ENCODE measurements at regions not wholly inside any gene's neighbourhood (a gene's known extent, or its start where the extent isn't known, plus 50 kb on each side); places are given as distances from the start of the nearest gene placed in this dataset.

DNA sequence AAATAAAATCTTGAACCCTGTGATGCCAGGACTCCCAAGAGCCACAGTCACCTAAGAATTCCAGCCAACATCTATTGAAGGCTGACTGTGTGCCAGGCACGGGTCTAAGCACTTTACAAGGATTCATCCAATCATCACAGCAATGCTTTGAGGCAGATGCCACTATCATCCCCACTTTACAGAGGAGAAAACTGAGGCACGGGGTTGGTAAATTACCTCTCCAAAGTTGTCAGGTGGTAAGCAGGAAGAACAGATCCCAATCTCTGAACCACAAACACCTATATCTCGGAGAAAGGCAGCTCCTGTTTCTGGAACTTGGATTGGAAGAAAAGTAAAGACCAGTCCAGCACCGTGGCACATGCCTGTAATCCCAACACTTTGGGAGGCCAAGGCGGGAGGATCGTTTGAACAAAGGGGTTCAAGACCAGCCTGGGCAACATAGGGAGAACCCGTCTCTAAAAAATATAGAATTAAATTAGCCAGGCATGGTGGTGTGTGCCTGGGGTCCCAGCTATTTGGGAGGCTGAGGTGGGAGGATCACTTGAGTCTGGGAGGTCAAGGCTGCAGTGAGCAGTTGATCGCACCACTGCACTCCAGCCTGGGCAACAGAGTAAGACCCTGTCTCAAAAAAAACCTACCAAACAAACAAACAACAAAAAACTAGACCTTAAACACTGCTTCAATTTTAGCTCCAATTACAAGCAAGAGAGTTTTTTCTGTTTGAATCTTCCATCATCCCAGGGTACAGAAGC lies 60.7 kb upstream of the SIAH1 start:
- no peaks in the 10 kb centered on the region for H3K36me3 Mint-ChIP-seq (ENCODE audit: low read depth)
- H3K27me3 Mint-ChIP-seq (ENCODE audit: low read depth, poor library complexity): peaks cover 6% of the 10 kb centered on the region
- no peaks in the 10 kb centered on the region for H3K9me3 Mint-ChIP-seq
- peaks cover 25% of the 10 kb centered on the region for H3K4me1 Mint-ChIP-seq
- TF ChIP-seq, protein P1, sequence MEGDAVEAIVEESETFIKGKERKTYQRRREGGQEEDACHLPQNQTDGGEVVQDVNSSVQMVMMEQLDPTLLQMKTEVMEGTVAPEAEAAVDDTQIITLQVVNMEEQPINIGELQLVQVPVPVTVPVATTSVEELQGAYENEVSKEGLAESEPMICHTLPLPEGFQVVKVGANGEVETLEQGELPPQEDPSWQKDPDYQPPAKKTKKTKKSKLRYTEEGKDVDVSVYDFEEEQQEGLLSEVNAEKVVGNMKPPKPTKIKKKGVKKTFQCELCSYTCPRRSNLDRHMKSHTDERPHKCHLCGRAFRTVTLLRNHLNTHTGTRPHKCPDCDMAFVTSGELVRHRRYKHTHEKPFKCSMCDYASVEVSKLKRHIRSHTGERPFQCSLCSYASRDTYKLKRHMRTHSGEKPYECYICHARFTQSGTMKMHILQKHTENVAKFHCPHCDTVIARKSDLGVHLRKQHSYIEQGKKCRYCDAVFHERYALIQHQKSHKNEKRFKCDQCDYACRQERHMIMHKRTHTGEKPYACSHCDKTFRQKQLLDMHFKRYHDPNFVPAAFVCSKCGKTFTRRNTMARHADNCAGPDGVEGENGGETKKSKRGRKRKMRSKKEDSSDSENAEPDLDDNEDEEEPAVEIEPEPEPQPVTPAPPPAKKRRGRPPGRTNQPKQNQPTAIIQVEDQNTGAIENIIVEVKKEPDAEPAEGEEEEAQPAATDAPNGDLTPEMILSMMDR (IDR thresholded peaks at IDR 0.05): no peak
- no peak for DNase-seq
- H3K27ac Mint-ChIP-seq: peak overlapping the region; percentile 25
- no peak overlapping the region for H3K4me3 Mint-ChIP-seq

DNA sequence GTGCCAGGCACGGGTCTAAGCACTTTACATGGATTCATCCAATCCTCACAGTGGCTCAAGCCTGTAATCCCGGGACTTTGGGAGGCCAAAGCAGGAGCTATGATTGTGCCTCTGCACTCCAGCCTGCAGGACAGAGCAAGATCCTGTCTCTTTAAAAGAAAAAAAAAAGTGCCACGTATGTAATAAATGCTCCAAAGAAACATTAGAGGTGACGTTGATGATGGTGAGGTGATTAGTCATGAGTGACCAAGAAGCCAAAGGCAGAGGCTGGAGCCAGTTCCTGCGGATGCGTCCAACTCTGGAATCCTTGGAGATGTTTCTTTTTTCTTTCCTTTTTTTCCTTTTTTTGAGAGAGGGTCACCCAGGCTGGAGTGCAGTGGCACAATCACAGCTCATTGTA lies 59.4 kb upstream of the SIAH1 start:
- H3K4me3 Mint-ChIP-seq: no peak overlapping the region
- H3K27me3 Mint-ChIP-seq (ENCODE audit: low read depth, poor library complexity): peaks cover 6% of the 10 kb centered on the region

DNA sequence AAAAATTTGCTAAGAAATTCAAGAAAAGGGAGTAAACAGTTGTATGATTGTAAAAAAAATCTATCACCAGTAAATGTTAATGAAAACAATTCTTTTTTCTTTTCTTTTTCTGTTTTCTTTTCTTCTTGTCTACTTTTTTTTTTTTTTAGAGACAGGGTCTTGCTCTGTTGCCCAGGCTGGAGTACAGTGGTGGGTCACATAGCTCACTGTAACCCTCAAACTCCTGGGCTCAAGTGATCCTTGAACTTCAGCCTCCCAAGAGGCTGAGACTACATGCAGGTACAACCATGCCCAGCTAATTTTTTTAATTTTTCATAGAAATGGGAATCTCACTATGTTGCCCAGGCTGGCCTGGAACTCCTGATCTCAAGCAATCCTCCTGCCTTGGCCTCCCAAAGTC lies 57.2 kb upstream of the SIAH1 start:
- Mint-ChIP-seq H3K27ac (no peak overlapping the region), H3K4me1 (peaks cover 25% of the 10 kb centered on the region), H3K4me3 (no peak overlapping the region), H3K36me3 (ENCODE audit: low read depth) (no peaks in the 10 kb centered on the region), H3K9me3 (no peaks in the 10 kb centered on the region), H3K27me3 (ENCODE audit: low read depth, poor library complexity) (peaks cover 11% of the 10 kb centered on the region)
- TF ChIP-seq, protein P1 (IDR thresholded peaks at IDR 0.05): no peak
- no peak for DNase-seq

More for the DNA sequence above, 59.4 kb upstream of the SIAH1 start:
- Mint-ChIP-seq H3K36me3 (ENCODE audit: low read depth) (no peaks in the 10 kb centered on the region), H3K4me1 (peaks cover 25% of the 10 kb centered on the region), H3K9me3 (no peaks in the 10 kb centered on the region), H3K27ac (peak overlapping the region; percentile 98)
- DNase-seq: no peak
- TF ChIP-seq, protein P1 (IDR thresholded peaks at IDR 0.05): no peak

DNA sequence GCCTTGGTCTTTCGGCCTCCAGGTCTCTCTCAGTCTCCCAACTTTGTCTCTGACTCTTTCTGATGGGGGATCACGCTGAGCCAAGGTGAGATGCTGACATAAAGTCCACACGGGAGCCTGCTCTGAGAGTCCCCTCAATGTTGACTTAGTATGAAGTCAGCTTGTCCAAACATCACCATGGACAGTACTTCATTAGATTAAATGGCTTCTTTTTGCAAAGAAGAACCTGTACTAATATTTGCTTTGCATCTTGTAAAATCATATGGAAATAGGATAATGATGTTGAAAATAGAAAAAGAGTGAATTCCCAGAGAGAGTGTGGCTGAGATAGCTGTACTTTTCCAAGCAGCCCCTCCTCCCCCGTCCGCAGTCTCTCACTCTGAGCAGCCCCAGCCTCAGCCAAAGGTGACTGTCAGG lies 56.7 kb upstream of the SIAH1 start:
- Mint-ChIP-seq H3K27me3 (ENCODE audit: low read depth, poor library complexity) (peaks cover 14% of the 10 kb centered on the region), H3K27ac (no peak overlapping the region), H3K36me3 (ENCODE audit: low read depth) (no peaks in the 10 kb centered on the region), H3K4me1 (peaks cover 25% of the 10 kb centered on the region), H3K4me3 (no peak overlapping the region), H3K9me3 (no peaks in the 10 kb centered on the region)
- TF ChIP-seq, protein P1 (IDR thresholded peaks at IDR 0.05): no peak
- no peak for DNase-seq

DNA sequence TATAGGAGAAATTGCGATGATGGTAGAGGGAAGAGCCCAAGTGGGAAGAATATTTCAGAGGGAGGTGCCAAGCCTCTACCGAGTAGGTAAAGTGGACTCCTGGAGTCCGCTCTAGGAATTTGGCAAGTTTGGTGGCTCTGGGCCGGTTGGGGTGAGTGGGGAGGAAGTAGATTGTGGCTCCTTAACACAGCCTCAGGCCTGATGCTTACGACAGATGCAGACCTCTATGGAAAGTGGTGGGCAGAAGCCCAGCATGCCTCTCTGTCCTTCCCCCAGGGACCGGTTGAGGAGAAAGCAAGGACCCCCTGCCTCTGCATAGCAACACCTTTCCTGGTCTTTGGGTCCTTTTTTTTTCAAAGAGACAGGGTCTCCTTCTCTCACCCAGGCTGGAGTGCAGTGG lies 55.9 kb upstream of the SIAH1 start:
- DNase-seq: no peak
- H3K27ac Mint-ChIP-seq: no peak overlapping the region
- no peaks in the 10 kb centered on the region for H3K9me3 Mint-ChIP-seq
- no peak overlapping the region for H3K4me3 Mint-ChIP-seq
- H3K4me1 Mint-ChIP-seq: peaks cover 21% of the 10 kb centered on the region
- TF ChIP-seq, protein P1 (IDR thresholded peaks at IDR 0.05): no peak
- peaks cover 18% of the 10 kb centered on the region for H3K27me3 Mint-ChIP-seq (ENCODE audit: low read depth, poor library complexity)
- no peaks in the 10 kb centered on the region for H3K36me3 Mint-ChIP-seq (ENCODE audit: low read depth)

DNA sequence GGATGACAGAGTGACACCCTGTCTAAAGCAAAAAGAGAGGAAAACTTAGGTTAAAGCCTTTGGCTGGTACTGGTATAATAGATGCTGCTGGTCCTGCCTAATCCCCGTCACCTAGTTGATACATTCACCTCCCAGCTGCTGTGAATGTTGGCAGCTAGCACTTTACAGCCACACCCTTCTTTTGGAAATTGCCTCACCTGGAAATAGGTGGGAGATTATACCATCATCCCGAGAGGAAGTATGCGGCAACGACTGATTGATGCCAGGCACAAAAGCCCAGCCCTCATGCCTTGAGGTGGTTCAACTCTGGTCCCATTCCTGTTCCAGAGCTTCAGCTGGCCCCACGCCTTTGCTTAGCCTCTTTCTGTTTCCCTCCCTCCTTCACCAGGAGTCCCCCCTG lies 53.2 kb upstream of the SIAH1 start:
- Mint-ChIP-seq H3K36me3 (ENCODE audit: low read depth) (no peaks in the 10 kb centered on the region), H3K27me3 (ENCODE audit: low read depth, poor library complexity) (peaks cover 18% of the 10 kb centered on the region), H3K9me3 (no peaks in the 10 kb centered on the region), H3K4me1 (peaks cover 25% of the 10 kb centered on the region), H3K27ac (no peak overlapping the region), H3K4me3 (no peak overlapping the region)
- no peak for DNase-seq
- TF ChIP-seq, protein P1 (IDR thresholded peaks at IDR 0.05): no peak

Measured in nephron progenitor cell (in vitro differentiated cells).